Osteocyte (in vitro differentiated cells): ENCODE measurements at regions not wholly inside any gene's neighbourhood (a gene's known extent, or its start where the extent isn't known, plus 50 kb on each side); places are given as distances from the start of the nearest gene placed in this dataset.
"Not testable (repeated sequence)": the region's sequence is repeated elsewhere in the genome, so short reads cannot be mapped to it uniquely, and the experiment has no call there.

ENCODE experiments used
- DNase-seq: peaks from one replicate; pipeline ENCODE4 v3.0.0; 2021; ENCODE audit warnings: mixed read lengths; ENCODE audit not compliant: unreplicated experiment; ENCODE audit errors: extremely low spot score
- H3K27ac Mint-ChIP-seq: one replicate; pipeline ENCODE4 v1.8.0; 2021; ENCODE audit warnings: mild to moderate bottlenecking, mixed read lengths; ENCODE audit not compliant: unreplicated experiment
- H3K27me3 Mint-ChIP-seq: one replicate; pipeline ENCODE4 v1.8.0; 2021; ENCODE audit warnings: mixed read lengths; ENCODE audit not compliant: unreplicated experiment
- H3K36me3 Mint-ChIP-seq: one replicate; pipeline ENCODE4 v1.8.0; 2021; ENCODE audit warnings: mixed read lengths; ENCODE audit not compliant: unreplicated experiment
- H3K4me1 Mint-ChIP-seq: one replicate; pipeline ENCODE4 v1.8.0; 2021; ENCODE audit warnings: mixed read lengths; ENCODE audit not compliant: unreplicated experiment
- H3K4me3 Mint-ChIP-seq: one replicate; pipeline ENCODE4 v1.8.0; 2021; ENCODE audit warnings: mild to moderate bottlenecking, moderate library complexity, mixed read lengths; ENCODE audit not compliant: unreplicated experiment
- H3K9me3 Mint-ChIP-seq: one replicate; pipeline ENCODE4 v1.8.0; 2021; ENCODE audit warnings: mixed read lengths; ENCODE audit not compliant: unreplicated experiment
- TF ChIP-seq, protein P1 (sequence below): fragments of 200-600 bp; sonication (generic); IDR thresholded peaks from 2 replicates; pipeline ENCODE4 v1.5.0; 2021; ENCODE audit warnings: antibody characterized with exemption, mild to moderate bottlenecking, moderate library complexity

DNA sequence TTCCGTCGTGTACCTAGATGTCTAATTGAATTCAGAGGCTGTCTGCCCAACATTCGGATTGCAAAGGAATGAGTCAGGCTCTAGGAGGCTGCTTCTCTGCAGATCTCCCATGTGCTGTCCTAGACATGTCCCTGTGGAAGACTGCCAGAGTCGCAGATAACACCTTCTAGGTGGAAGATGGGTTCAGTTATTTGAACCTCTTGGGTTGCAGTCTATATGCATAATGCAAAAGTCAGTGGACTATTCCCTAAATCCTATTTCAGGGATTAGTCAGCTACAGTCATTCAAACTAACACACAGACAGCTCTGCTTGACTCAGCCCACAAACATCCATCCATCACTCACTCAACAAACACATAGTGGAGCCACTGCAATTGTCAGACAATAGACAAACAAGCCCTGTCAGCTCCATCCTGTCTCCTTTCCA is 300.0 kb upstream of the CTNNB1 start:
- Mint-ChIP-seq H3K27me3 (no peaks in the 10 kb centered on the region), H3K4me1 (no peaks in the 10 kb centered on the region), H3K9me3 (no peaks in the 10 kb centered on the region), H3K4me3 (no peak overlapping the region), H3K27ac (no peak overlapping the region), H3K36me3 (no peaks in the 10 kb centered on the region)
- DNase-seq = no peak
- TF ChIP-seq, protein P1, sequence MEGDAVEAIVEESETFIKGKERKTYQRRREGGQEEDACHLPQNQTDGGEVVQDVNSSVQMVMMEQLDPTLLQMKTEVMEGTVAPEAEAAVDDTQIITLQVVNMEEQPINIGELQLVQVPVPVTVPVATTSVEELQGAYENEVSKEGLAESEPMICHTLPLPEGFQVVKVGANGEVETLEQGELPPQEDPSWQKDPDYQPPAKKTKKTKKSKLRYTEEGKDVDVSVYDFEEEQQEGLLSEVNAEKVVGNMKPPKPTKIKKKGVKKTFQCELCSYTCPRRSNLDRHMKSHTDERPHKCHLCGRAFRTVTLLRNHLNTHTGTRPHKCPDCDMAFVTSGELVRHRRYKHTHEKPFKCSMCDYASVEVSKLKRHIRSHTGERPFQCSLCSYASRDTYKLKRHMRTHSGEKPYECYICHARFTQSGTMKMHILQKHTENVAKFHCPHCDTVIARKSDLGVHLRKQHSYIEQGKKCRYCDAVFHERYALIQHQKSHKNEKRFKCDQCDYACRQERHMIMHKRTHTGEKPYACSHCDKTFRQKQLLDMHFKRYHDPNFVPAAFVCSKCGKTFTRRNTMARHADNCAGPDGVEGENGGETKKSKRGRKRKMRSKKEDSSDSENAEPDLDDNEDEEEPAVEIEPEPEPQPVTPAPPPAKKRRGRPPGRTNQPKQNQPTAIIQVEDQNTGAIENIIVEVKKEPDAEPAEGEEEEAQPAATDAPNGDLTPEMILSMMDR = no peak

DNA sequence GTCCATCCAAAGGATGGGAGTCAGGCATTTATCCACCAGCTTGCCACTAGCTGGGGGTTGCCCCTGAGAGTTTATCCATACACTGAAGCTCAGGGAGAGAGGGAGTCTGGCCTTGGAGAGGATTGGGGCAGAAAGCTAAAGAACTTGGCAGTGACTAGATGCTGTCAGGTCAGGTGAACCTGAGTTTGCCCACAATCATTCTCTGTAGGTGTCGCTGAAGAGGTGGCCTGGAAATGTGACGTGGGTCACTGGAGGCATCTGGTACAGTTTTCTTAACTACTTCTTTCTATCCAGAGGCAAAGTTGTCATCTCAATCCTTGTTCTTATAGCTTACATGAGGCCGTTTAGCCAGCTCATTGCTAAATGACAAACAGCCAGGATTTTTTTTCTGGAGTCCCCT is 298.0 kb upstream of the CTNNB1 start:
- H3K27ac Mint-ChIP-seq = no peak overlapping the region
- H3K36me3 Mint-ChIP-seq = no peaks in the 10 kb centered on the region
- H3K27me3 Mint-ChIP-seq = no peaks in the 10 kb centered on the region
- H3K4me1 Mint-ChIP-seq = no peaks in the 10 kb centered on the region
- no peak for DNase-seq
- TF ChIP-seq, protein P1 = no peak
- no peak overlapping the region for H3K4me3 Mint-ChIP-seq
- no peaks in the 10 kb centered on the region for H3K9me3 Mint-ChIP-seq

DNA sequence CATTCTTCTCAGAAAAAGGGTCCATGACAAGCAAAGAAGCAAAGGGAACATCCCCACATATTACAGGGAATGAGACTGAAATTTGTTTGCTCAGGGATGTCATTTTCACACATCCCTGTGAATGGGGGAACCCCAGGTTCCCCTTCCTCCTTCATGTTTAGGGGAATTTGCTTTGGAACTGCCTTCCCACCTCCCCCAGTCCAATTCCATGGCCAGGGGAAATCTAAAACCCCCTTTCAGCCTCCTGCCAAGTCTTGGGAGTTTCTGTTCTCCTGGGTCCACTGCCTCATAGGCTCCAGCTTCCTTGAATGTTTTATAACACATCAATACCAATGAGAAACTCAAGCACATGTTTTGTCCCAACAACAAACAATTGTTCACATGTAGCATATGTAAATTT is 297.5 kb upstream of the CTNNB1 start:
- Mint-ChIP-seq H3K27me3 (no peaks in the 10 kb centered on the region), H3K36me3 (no peaks in the 10 kb centered on the region), H3K27ac (no peak overlapping the region), H3K4me1 (no peaks in the 10 kb centered on the region), H3K9me3 (no peaks in the 10 kb centered on the region), H3K4me3 (no peak overlapping the region)
- TF ChIP-seq, protein P1 = no peak
- no peak for DNase-seq

DNA sequence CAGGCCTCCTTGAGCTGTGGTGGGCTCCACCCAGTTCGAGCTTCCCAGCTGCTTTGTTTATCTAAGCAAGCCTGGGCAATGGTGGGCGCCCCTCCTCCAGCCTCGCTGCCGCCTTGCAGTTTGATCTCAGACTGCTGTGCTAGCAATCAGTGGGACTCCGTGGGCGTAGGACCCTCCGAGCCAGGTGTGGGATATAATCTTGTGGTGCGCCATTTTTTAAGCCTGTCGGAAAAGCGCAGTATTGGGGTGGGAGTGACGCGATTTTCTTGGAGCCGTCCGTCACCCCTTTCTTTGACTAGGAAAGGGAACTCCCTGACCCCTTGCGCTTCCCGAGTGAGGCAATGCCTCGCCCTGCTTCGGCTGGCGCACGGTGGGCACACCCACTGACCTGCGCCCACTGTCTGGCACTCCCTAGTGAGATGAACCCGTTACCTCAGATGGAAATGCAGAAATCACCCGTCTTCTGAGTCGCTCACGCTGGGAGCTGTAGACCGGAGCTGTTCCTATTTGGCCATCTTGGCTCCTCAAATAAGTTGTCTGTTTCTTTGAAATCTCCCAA is 291.3 kb upstream of the CTNNB1 start:
- H3K27ac Mint-ChIP-seq, DNase-seq, H3K9me3 Mint-ChIP-seq, H3K4me1 Mint-ChIP-seq, H3K36me3 Mint-ChIP-seq, H3K27me3 Mint-ChIP-seq: not testable (repeated sequence)
- peak overlapping the region; percentile 53 for H3K4me3 Mint-ChIP-seq

DNA sequence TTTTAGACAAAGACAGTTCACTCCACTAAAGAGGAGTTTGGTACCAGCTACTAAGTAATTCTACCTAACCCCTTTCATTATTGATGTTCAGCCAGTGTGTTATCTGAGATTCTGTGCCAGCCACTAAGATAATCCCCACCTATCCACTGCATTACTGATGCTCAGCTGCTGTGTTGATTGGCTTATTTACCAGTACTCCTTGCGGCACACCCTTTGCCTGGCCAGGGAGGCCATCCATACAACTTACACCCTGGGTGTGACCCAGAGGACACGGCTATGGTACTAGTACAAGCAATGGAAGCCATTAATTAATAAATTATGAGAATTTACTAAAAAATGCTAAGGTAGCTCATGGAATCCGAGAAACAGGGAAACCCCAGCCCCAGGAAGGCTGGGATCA is 290.7 kb upstream of the CTNNB1 start:
- H3K9me3 Mint-ChIP-seq = no peaks in the 10 kb centered on the region
- H3K4me1 Mint-ChIP-seq = no peaks in the 10 kb centered on the region
- no peak overlapping the region for H3K27ac Mint-ChIP-seq
- H3K27me3 Mint-ChIP-seq = no peaks in the 10 kb centered on the region
- H3K4me3 Mint-ChIP-seq = no peak overlapping the region
- no peak for DNase-seq
- H3K36me3 Mint-ChIP-seq = no peaks in the 10 kb centered on the region
- TF ChIP-seq, protein P1 = no peak

DNA sequence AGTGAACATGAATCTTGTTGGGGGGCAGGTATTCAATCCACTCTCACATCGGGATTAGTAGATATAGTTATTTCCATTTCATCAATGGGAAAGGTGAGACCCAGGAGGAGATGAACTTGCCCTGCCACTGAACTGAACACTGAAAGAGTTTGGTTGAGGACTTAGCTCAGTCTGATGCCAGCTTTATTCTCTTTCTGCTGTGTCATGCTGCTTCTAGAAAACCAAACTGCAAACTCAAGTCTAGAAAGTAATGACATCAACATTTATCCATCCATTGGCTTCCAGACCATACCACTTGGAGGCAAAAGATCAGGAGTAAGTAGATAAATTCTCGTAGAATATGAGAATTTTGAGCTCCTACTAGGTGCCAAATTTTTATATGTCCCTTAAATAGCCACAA is 288.0 kb upstream of the CTNNB1 start:
- Mint-ChIP-seq H3K4me3 (no peak overlapping the region), H3K27me3 (no peaks in the 10 kb centered on the region), H3K27ac (no peak overlapping the region), H3K9me3 (peaks cover 7% of the 10 kb centered on the region), H3K36me3 (no peaks in the 10 kb centered on the region), H3K4me1 (no peaks in the 10 kb centered on the region)
- TF ChIP-seq, protein P1 = no peak
- DNase-seq = no peak
